Fibroblast of the aortic adventitia (primary cell): ENCODE measurements at regions not wholly inside any gene's neighbourhood (a gene's known extent, or its start where the extent isn't known, plus 50 kb on each side); places are given as distances from the start of the nearest gene placed in this dataset.

ENCODE experiments used
- DNase-seq: peaks from one replicate; pipeline ENCODE4 v3.0.0-alpha.2; 2010; ENCODE audit warnings: low read depth
- H3K4me3 ChIP-seq: 2 replicates; pipeline ENCODE4 v1.5.1; 2011; ENCODE audit warnings: low read depth, mild to moderate bottlenecking, control low read depth, low read length, moderate library complexity
- CTCF ChIP-seq: IDR thresholded peaks from 2 replicates; pipeline ENCODE4 v1.5.1; 2011; ENCODE audit warnings: mild to moderate bottlenecking, low read length, control low read depth, inconsistent platforms; ENCODE audit not compliant: insufficient read depth

- no peak overlapping the region for H3K4me3 ChIP-seq
- DNase-seq: peak; percentile 6
- no peak for TF ChIP-seq CTCF
Measured at GRCh38 chr14:85380881-85381280, 149.1 kb upstream of the FLRT2 start.

- no peak for DNase-seq
- TF ChIP-seq CTCF: no peak
- H3K4me3 ChIP-seq: no peak overlapping the region
Measured at GRCh38 chr14:85382341-85382740, 147.6 kb upstream of the FLRT2 start.

GRCh38 chr14:85387181-85387580 is 142.8 kb upstream of the FLRT2 start:
- no peak for DNase-seq
- H3K4me3 ChIP-seq: no peak overlapping the region
- TF ChIP-seq CTCF: no peak

DNA sequence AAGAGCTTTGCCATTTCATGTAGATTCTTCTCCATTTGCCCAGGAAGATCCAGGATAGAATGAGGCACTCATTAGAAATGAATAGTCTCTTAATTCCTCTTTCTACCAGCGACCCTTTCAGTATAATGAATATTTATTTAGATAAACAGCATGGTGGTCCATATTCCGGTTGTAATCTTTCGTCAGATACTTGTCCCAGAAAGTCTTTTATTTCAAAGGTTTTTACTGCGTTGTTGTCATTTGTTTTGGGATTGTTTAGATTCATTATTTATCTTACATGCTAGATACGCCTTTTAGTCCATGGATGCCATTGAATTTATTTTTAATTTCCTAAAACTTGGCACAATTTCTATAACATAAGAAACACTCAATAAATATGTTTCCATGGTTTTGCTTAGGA is 139.7 kb upstream of the FLRT2 start:
- TF ChIP-seq CTCF: no peak
- DNase-seq: no peak
- H3K4me3 ChIP-seq: no peak overlapping the region

DNA sequence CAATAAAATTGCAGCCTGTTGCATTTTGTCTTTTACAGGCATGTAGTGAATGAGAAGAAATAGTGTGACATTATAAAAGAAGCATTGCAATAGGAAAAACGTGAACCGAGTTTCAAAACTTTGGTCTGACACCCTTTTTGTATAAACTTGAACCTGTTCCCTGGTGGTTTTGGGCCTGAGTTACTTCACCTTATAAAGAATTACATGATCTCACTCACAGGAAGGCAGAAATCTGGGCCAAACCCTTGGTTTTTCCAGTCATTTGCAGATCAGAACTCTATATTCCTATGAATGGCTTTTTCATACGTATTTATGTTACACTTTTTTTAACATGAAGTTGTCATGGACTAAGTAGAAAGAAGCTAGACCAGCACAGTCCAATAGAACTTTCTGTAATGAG is 138.5 kb upstream of the FLRT2 start:
- DNase-seq: no peak
- no peak overlapping the region for H3K4me3 ChIP-seq
- TF ChIP-seq CTCF: no peak

- H3K4me3 ChIP-seq: no peak overlapping the region
- no peak for TF ChIP-seq CTCF
- no peak for DNase-seq
Measured at GRCh38 chr14:85391892-85392291, 138.1 kb upstream of the FLRT2 start.

- peak; percentile 48 for DNase-seq
- TF ChIP-seq CTCF: no peak
- no peak overlapping the region for H3K4me3 ChIP-seq
Measured at GRCh38 chr14:85399186-85399585, 130.8 kb upstream of the FLRT2 start.
